H9 (cell line): ENCODE measurements at regions not wholly inside any gene's neighbourhood (a gene's known extent, or its start where the extent isn't known, plus 50 kb on each side); places are given as distances from the start of the nearest gene placed in this dataset.
"Not testable (repeated sequence)": the region's sequence is repeated elsewhere in the genome, so short reads cannot be mapped to it uniquely, and the experiment has no call there.

Source experiments
- DNase-seq: peaks from one replicate; pipeline ENCODE4 v3.0.0-alpha.2; 2017
- H2AFZ ChIP-seq: one replicate; pipeline ENCODE4 v1.6.1; 2013; ENCODE audit warnings: mild to moderate bottlenecking, low read length, control low read depth, moderate library complexity
- H2AK5ac ChIP-seq: 2 replicates; pipeline ENCODE4 v1.6.1; 2013; ENCODE audit warnings: low read length, control low read depth, mixed read lengths; ENCODE audit not compliant: insufficient read length
- H2BK120ac ChIP-seq: one replicate; pipeline ENCODE4 v1.6.1; 2013; ENCODE audit warnings: low read depth, mild to moderate bottlenecking, low read length, control low read depth, inconsistent platforms; ENCODE audit not compliant: poor library complexity, severe bottlenecking
- H2BK12ac ChIP-seq: 2 replicates; pipeline ENCODE4 v1.6.1; 2013; ENCODE audit warnings: low read length, control low read depth, mixed read lengths, low read depth; ENCODE audit not compliant: insufficient read length
- H2BK15ac ChIP-seq: 2 replicates; pipeline ENCODE4 v1.6.1; 2013; ENCODE audit warnings: low read depth, low read length, control low read depth
- H2BK20ac ChIP-seq: one replicate; pipeline ENCODE4 v1.6.1; 2013; ENCODE audit warnings: low read depth, mild to moderate bottlenecking, low read length, control low read depth, inconsistent platforms; ENCODE audit not compliant: poor library complexity, severe bottlenecking
- H2BK5ac ChIP-seq: 2 replicates; pipeline ENCODE4 v1.6.1; 2013; ENCODE audit warnings: low read length, control low read depth, mixed read lengths; ENCODE audit not compliant: insufficient read length
- H3K14ac ChIP-seq: 2 replicates; pipeline ENCODE4 v1.6.1; 2013; ENCODE audit warnings: low read length, control low read depth; ENCODE audit not compliant: insufficient read depth
- H3K18ac ChIP-seq: 2 replicates; pipeline ENCODE4 v1.6.1; 2013; ENCODE audit warnings: low read depth, mild to moderate bottlenecking, mixed read lengths, low read length, control low read depth; ENCODE audit not compliant: insufficient read length
- H3K23ac ChIP-seq: 2 replicates; pipeline ENCODE4 v1.6.1; 2013; ENCODE audit warnings: low read length, control low read depth, mixed read lengths, low read depth; ENCODE audit not compliant: insufficient read length
- H3K23me2 ChIP-seq: 2 replicates; pipeline ENCODE4 v1.6.1; 2013; ENCODE audit warnings: low read depth, mild to moderate bottlenecking, mixed read lengths, low read length, control low read depth; ENCODE audit not compliant: insufficient read length, poor library complexity, severe bottlenecking
- H3K27ac ChIP-seq: 2 replicates; pipeline ENCODE4 v1.5.1; 2013; ENCODE audit warnings: low read length, control low read depth, mixed read lengths, low read depth; ENCODE audit not compliant: insufficient read length
- H3K27me3 ChIP-seq: 2 replicates; pipeline ENCODE4 v1.6.1; 2013; ENCODE audit warnings: low read length, control low read depth, inconsistent platforms; ENCODE audit not compliant: insufficient read depth
- H3K4ac ChIP-seq: 2 replicates; pipeline ENCODE4 v1.6.1; 2013; ENCODE audit warnings: low read depth, mild to moderate bottlenecking, control low read depth, inconsistent platforms, low read length, moderate library complexity
- H3K4me1 ChIP-seq: 2 replicates; pipeline ENCODE4 v1.6.1; 2013; ENCODE audit warnings: low read length, control low read depth, inconsistent platforms; ENCODE audit not compliant: insufficient read depth
- H3K4me2 ChIP-seq: 2 replicates; pipeline ENCODE4 v1.6.1; 2013; ENCODE audit warnings: low read length, control low read depth, mixed read lengths; ENCODE audit not compliant: insufficient read length, insufficient read depth
- H3K56ac ChIP-seq: 2 replicates; pipeline ENCODE4 v1.6.1; 2013; ENCODE audit warnings: low read depth, mild to moderate bottlenecking, mixed read lengths, low read length, control low read depth; ENCODE audit not compliant: insufficient read length
- H3K79me1 ChIP-seq: 2 replicates; pipeline ENCODE4 v1.6.1; 2013; ENCODE audit warnings: low read depth, mild to moderate bottlenecking, moderate library complexity, low read length, control low read depth, inconsistent platforms; ENCODE audit not compliant: insufficient read depth, poor library complexity, severe bottlenecking
- H3K79me2 ChIP-seq: 2 replicates; pipeline ENCODE4 v1.6.1; 2013; ENCODE audit warnings: low read length, control low read depth, inconsistent platforms; ENCODE audit not compliant: insufficient read depth
- H3K9ac ChIP-seq: 2 replicates; pipeline ENCODE4 v1.6.1; 2013; ENCODE audit warnings: low read length, control low read depth, mixed read lengths; ENCODE audit not compliant: insufficient read length; ENCODE audit errors: extremely low read depth
- H3K9me3 ChIP-seq: one replicate; pipeline ENCODE4 v1.6.1; 2013; ENCODE audit warnings: low read depth, low read length, inconsistent platforms; ENCODE audit not compliant: control insufficient read depth
- H3T11ph ChIP-seq: one replicate; pipeline ENCODE4 v1.6.1; 2013; ENCODE audit warnings: mild to moderate bottlenecking, low read length, control low read depth, inconsistent platforms
- H4K20me1 ChIP-seq: one replicate; pipeline ENCODE4 v1.6.1; 2013; ENCODE audit not compliant: control insufficient read depth, insufficient read length, insufficient read depth
- H4K5ac ChIP-seq: 2 replicates; pipeline ENCODE4 v1.6.1; 2013; ENCODE audit warnings: low read depth, mild to moderate bottlenecking, mixed read lengths, low read length, control low read depth; ENCODE audit not compliant: insufficient read length
- H4K8ac ChIP-seq: replicated peaks from 2 replicates; pipeline ENCODE4 v1.6.1; 2013; ENCODE audit warnings: low read length, control low read depth, mixed read lengths, low read depth; ENCODE audit not compliant: insufficient read length
- H4K91ac ChIP-seq: 2 replicates; pipeline ENCODE4 v1.6.1; 2013; ENCODE audit warnings: low read depth, mild to moderate bottlenecking, moderate library complexity, mixed read lengths, low read length, control low read depth; ENCODE audit not compliant: insufficient read length
- H3K27ac Mint-ChIP-seq, 3 experiments: 2 replicates in 2 of 3; 3 replicates in 1 of 3; pipeline ENCODE4 v1.8.0; 2020 to 2021; ENCODE audit warnings: mixed read lengths in 3 of 3, mild to moderate bottlenecking in 1 of 3, moderate library complexity in 1 of 3
- H3K27me3 Mint-ChIP-seq: 2 replicates; pipeline ENCODE4 v1.8.0; 2021; ENCODE audit warnings: low read depth, mild to moderate bottlenecking, moderate library complexity, mixed read lengths
- H3K36me3 Mint-ChIP-seq, 3 experiments: 2 replicates in 2 of 3; 3 replicates in 1 of 3; pipeline ENCODE4 v1.8.0; 2020 to 2021; ENCODE audit warnings: low read depth in 3 of 3, mixed read lengths in 3 of 3; ENCODE audit not compliant: insufficient read depth in 1 of 3
- H3K4me1 Mint-ChIP-seq, 2 experiments: 2 replicates each; pipeline ENCODE4 v1.8.0; 2020; ENCODE audit warnings: mixed read lengths in 2 of 2
- H3K4me3 Mint-ChIP-seq, 2 experiments: 2 replicates in 1 of 2; 3 replicates in 1 of 2; pipeline ENCODE4 v1.8.0; 2020 to 2021; ENCODE audit warnings: mild to moderate bottlenecking in 2 of 2, mixed read lengths in 2 of 2, moderate library complexity in 1 of 2
- H3K9me3 Mint-ChIP-seq, 2 experiments: 2 replicates in 1 of 2; 3 replicates in 1 of 2; pipeline ENCODE4 v1.8.0; 2020; ENCODE audit warnings: mild to moderate bottlenecking in 2 of 2, mixed read lengths in 2 of 2, moderate library complexity in 1 of 2
- CTCF ChIP-seq: fragments of 200-600 bp; sonication (generic); conservative IDR thresholded peaks from 3 replicates; pipeline ENCODE4 v1.8.0; 2021; ENCODE audit warnings: antibody characterized with exemption, mild to moderate bottlenecking
- WGBS: extraction: QIAGEN DNeasy Blood & Tissue Kit; methylation state at CpG from one replicate; pipeline ENCODE4 v1.1.7; 2013; ENCODE audit warnings: missing lambda C conversion rate, low lambda C conversion rate, mixed read lengths; ENCODE audit not compliant: insufficient read length; ENCODE audit errors: extremely low coverage; 5-methylcytosine and 5-hydroxymethylcytosine counted together

DNA sequence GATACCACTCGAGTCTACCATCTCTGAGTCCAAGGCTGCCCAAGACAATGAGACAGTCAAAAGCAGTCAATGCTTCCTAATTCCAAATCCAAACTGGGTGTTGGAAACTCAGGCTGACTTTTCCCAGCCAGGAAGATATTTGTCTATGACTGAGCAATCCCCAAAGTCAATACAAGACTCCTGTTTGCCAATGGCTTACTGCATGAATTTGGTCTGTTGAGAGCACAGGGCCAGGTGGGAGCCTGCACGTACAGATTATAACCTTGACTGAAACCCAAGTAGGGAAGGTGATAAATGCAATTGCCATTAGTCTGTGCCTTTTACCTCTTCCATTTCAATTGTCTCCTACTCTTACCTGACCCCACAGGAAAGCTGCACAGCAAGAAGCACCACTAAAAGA is 72.6 kb upstream of the PPARGC1A start:
- Mint-ChIP-seq H3K36me3 (no peaks in the 10 kb centered on the region), H3K4me1 (peaks cover 7 to 9% of the 10 kb centered on the region in 2 experiments; a peak in 3 of 4 replicates), H3K9me3 (no peaks in the 10 kb centered on the region), H3K27me3 (peaks cover 2% of the 10 kb centered on the region; the same call in 1 of the 2 replicates), H3K27ac (no peak overlapping the region), H3K4me3 (no peak overlapping the region)
- no peak for DNase-seq
- H2BK5ac ChIP-seq: no peak overlapping the region
- no peak overlapping the region for H3K27ac ChIP-seq
- H4K20me1 ChIP-seq: no peaks in the 10 kb centered on the region
- no peak overlapping the region for H3K9ac ChIP-seq
- H3K14ac ChIP-seq: no peak overlapping the region
- H3K23me2 ChIP-seq: no peaks in the 10 kb centered on the region
- no peak overlapping the region for H4K91ac ChIP-seq
- no peak overlapping the region for H3K23ac ChIP-seq
- H2BK20ac ChIP-seq: no peak overlapping the region
- H3K79me1 ChIP-seq: no peaks in the 10 kb centered on the region
- no peak overlapping the region for H2AK5ac ChIP-seq
- WGBS: no CpG with 5 or more reads among the region's 2 CpGs
- no peak overlapping the region for H3K56ac ChIP-seq
- H3K18ac ChIP-seq: no peak overlapping the region
- H3K79me2 ChIP-seq: no peaks in the 10 kb centered on the region
- no peaks in the 10 kb centered on the region for H3K9me3 ChIP-seq
- no peak overlapping the region for H4K8ac ChIP-seq
- no peaks in the 10 kb centered on the region for H3K27me3 ChIP-seq
- H3K4me1 ChIP-seq: no peaks in the 10 kb centered on the region
- H3T11ph ChIP-seq: no peak overlapping the region
- H2BK12ac ChIP-seq: no peak overlapping the region
- no peak overlapping the region for H2AFZ ChIP-seq
- H4K5ac ChIP-seq: no peak overlapping the region
- TF ChIP-seq CTCF: no peak
- no peak overlapping the region for H2BK120ac ChIP-seq
- no peak overlapping the region for H3K4ac ChIP-seq
- no peak overlapping the region for H3K4me2 ChIP-seq
- no peak overlapping the region for H2BK15ac ChIP-seq

DNA sequence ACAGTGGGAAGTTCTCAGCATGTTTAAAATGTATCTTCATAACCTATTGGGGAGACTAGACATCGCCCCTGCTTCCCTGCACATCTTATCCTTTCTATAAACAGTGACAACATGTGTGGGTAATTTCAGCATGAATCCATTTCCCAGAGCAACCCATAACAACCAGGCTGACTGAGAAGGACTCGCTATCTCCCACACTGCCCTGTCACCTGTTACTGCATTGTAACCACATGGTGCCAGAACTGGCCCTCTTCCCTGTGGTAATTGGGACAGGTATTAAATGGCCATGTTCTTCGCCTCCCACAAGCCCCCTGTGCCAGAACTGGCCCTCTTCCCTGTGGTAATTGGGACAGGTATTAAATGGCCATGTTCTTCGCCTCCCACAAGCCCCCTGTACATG is 71.5 kb upstream of the PPARGC1A start:
- not testable (repeated sequence) for H3K18ac ChIP-seq, H3K23ac ChIP-seq, H3K79me1 ChIP-seq, H3K79me2 ChIP-seq, DNase-seq, H3K4me1 ChIP-seq, H3K4ac ChIP-seq, H3K27me3 ChIP-seq, H2AK5ac ChIP-seq, H2AFZ ChIP-seq, H3K9me3 ChIP-seq, H3K27ac ChIP-seq, H3K36me3 Mint-ChIP-seq, H3K9me3 Mint-ChIP-seq, H3K27ac Mint-ChIP-seq, H2BK12ac ChIP-seq, H3K9ac ChIP-seq, H2BK15ac ChIP-seq, H4K91ac ChIP-seq, H3K56ac ChIP-seq, H4K5ac ChIP-seq, H2BK120ac ChIP-seq, H3K14ac ChIP-seq, H2BK5ac ChIP-seq, H2BK20ac ChIP-seq, H3T11ph ChIP-seq, H3K4me2 ChIP-seq, H3K27me3 Mint-ChIP-seq, H3K23me2 ChIP-seq, H3K4me3 Mint-ChIP-seq, H4K20me1 ChIP-seq, H4K8ac ChIP-seq
- WGBS: no CpG with 5 or more reads among the region's 4 CpGs
- H3K4me1 Mint-ChIP-seq: peaks cover 3 to 12% of the 10 kb centered on the region in 2 experiments; a peak in 2 of 4 replicates
